Amniotic stem cell (primary cell): ENCODE measurements at regions not wholly inside any gene's neighbourhood (a gene's known extent, or its start where the extent isn't known, plus 50 kb on each side); places are given as distances from the start of the nearest gene placed in this dataset.
"Not testable (repeated sequence)": the region's sequence is repeated elsewhere in the genome, so short reads cannot be mapped to it uniquely, and the experiment has no call there.

Experiments used
- DNase-seq: peaks from one replicate; lab custom pipeline; 2025; lab: John Stamatoyannopoulos, UW

DNA sequence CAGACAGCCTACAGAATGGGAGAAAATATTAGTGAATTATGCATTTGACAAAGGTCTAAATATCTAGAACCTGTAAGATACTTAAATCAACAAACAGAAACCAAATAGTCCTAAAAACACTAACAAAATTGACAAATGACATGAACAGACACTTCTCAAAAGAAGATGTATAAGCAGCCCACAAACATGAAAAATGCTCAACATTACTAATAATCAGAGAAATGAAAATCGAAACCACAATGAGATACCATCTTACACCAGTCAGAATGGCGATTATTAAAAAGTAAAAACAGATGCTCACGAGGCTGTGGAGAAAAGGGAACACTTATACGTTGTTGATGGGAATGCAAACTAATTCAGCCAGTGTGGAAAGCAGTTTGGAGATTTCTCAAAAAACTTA lies 1186.8 kb downstream of the DTWD2 start:
- no peak for DNase-seq

DNA sequence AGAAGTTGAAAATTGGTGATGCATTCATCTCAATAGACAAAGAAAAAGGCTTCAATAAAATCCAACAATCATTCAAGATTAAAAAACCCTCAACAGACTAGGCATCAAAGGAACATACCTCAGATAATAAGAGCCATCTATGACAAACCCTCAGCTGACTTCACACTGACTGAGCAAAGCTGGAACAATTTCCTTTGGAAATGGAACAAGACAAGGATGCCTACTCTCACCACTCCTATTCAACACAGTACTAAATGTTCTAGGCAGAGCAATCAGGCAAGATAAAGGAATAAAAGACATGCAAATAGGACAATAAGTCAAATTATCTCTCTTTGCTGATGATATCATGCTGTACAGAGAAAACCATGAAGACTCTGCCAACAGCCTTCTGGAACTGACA lies 1188.1 kb downstream of the DTWD2 start:
- no peak for DNase-seq

- DNase-seq: no peak
Observed at GRCh38 chr5:117794847-117795246, 1193.5 kb downstream of the DTWD2 start.

- DNase-seq: no peak
Observed at GRCh38 chr5:117793963-117794362, 1194.4 kb downstream of the DTWD2 start.

- no peak for DNase-seq
Observed at GRCh38 chr5:117792476-117792875, 1195.9 kb downstream of the DTWD2 start.

GRCh38 chr5:117788596-117788995 lies 1199.8 kb downstream of the DTWD2 start:
- no peak for DNase-seq

DNA sequence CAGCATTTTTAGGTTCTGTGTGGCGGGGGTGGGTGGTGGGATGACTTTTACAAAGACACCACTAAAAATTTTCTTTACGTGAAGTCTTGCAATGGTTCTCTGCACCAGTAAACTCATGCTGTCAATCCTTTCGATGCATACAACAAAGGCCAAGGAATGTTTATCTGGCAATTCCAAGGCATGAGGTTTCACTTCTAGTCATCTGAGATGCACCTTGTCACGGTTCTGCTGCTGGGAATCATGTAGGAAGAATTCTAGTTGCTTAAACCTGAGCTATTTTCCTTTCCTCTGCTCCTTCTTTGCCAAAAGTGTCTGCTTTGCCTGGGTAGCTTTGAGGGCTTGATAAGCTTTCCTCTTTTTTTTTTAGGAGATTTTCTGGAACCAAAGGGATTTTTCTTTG lies 1204.5 kb upstream of the SEMA6A start:
- no peak for DNase-seq

DNA sequence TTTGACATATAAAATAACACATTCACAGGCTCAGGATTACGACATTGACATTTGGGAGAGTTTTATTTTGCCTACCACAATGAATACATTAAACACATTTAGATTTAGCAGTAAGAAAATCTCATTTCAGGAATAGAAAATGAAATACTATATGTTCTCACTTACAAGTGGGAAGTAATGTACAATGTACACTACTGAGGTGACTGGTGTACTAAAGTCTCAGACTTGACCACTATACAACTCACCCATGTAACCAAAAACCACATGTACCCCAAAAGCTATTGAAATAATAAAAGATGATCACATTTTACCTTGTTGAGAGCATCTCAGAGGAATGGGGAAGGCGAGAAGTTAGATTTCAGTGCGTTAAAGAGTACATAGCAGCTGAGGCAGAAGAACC lies 1202.4 kb upstream of the SEMA6A start:
- no peak for DNase-seq

DNA sequence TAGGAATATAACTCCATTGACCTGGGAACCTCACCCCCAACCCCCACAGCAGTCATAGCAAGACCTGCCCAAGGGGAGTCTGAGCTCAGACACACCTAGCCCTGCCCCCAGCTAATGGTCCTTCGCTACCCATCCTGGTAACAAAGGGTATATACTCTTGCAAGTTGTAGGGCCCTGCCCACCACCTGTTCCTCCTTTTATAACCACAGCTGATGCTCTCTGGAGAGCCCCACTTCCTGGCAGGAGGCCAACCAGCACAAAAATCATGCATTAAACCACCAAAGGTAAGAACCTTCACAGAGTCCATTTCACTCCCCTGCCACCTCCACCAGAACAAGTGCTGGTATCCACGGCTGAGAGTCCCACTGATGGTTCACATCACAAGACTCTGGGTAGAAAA lies 1195.3 kb upstream of the SEMA6A start:
- DNase-seq: no peak

- DNase-seq: no peak
Observed at GRCh38 chr5:117763271-117763670, 1188.6 kb upstream of the SEMA6A start.

GRCh38 chr5:117761186-117761585 lies 1186.6 kb upstream of the SEMA6A start:
- DNase-seq: no peak

- DNase-seq: no peak
Observed at GRCh38 chr5:117759849-117760499, 1185.4 kb upstream of the SEMA6A start.

DNA sequence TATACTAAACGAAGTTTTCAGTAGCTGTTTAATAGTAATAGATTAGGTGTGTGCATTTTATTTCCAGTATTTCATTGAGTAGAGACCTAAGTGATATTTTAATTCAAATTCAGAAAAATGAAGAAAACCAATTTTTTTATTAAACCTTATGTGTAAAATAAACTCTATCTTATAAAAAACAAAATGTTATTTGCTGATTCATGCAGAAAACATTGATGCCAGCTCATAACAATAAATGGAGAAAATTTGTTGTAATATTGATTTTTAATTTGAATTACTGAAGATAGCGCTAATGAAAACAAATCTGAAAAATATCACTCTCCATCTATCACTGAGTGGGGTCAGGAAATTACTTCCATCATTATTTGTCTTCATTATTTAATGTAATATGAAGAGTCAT lies 1177.8 kb upstream of the SEMA6A start:
- DNase-seq: no peak

- DNase-seq: no peak
Observed at GRCh38 chr5:117748336-117748735, 1173.7 kb upstream of the SEMA6A start.

- no peak for DNase-seq
Observed at GRCh38 chr5:117743337-117743736, 1168.7 kb upstream of the SEMA6A start.

DNA sequence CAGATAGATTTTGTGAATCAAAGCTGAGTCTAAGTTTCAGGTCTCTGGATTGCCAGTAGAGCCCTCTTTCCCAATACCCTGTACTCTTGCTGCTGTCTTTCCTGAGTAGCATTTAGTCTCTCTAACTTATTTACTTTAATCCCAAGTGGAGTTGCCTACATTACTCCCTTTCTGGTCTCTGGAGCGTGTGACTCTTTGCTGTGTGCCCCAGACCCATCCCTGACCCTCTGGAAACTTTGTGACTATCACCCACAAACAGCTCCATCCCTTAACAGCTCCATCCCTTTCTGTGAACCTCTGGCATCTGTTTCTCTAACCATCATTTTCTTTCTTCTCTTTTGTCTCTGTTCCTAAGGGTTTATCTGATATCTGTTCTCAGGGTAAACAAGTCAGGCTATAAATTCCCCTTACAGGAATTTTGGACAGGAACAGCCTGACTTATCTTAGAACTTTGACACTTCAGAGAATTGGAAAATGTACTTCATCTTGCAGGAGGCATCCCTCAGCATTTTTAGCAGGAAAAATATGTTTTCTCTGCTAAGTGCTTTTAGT lies 1167.1 kb upstream of the SEMA6A start:
- no peak for DNase-seq

- DNase-seq: no peak
Observed at GRCh38 chr5:117740268-117740667, 1165.6 kb upstream of the SEMA6A start.

- DNase-seq: no peak
Observed at GRCh38 chr5:117738571-117738970, 1163.9 kb upstream of the SEMA6A start.

DNA sequence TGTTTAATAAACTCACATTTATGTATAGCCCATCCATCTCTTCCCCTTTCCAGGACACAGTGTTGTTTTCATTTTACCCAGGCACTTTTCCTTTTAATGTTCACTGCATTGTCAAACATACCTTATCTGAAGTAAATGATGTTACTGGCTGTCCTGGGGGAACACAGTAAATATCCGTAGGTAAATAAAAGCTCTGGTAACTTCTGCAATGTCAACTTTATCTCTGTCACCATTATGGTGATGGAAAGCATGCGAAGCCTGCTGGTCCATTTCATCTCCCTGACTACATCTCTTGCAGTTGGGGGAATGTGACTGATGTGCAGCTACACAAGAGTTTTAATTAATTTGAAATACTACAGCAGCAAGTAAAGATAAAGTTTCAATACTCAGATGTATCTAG lies 1162.1 kb upstream of the SEMA6A start:
- no peak for DNase-seq

- DNase-seq: no peak
Observed at GRCh38 chr5:117734056-117734455, 1159.4 kb upstream of the SEMA6A start.

GRCh38 chr5:117733051-117733450 lies 1158.4 kb upstream of the SEMA6A start:
- no peak for DNase-seq

DNA sequence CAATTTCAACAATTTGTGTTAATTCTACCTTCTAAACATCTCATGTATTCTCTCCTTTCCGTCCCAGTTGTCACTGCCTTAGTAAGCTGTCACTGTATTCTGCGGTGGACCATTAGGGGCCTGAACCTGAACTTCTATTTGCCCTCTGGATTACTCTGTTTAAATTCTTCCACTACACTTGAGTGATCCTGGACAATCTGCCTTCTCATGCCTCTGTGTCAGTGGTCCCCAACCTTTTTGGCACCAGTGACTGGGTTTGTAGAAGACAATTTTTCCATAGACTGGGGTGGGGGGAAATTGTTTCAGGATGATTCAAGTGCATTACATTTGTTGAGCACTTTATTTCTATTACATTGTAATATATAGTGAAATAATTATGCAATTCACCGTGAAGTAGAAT lies 1157.6 kb upstream of the SEMA6A start:
- no peak for DNase-seq

DNA sequence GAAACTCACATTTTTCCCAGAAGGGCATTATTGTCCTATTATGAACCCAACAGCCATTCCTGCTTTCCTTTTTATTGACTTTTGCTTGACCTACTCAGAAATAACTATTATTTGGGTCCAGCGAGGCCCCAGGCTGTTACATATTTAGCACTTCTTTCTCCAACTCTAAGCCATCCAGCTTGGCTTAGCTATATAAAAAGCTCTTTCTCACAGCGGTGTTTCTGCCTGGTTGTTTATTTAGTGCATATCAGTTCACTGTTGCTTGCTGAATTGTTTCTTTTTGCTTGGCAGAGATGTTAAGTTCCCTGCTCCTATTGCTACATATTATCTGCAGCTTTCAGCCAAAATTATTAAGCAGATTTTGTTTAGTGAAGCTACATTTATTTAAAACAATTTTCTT lies 1156.8 kb upstream of the SEMA6A start:
- no peak for DNase-seq

DNA sequence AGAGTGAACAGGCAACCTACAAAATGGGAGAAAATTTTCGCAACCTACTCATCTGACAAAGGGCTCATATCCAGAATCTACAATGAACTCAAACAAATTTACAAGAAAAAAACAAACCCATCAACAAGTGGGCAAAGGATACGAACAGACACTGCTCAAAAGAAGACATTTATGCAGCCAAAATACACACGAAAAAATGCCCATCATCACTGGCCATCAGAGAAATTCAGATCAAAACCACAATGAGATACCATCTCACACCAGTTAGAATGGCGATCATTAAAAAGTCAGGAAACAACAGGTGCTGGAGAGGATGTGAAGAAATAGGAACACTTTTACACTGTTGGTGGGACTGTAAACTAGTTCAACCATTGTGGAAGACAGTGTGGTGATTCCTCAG lies 1146.2 kb upstream of the SEMA6A start:
- not testable (repeated sequence) for DNase-seq
